Mucosa of stomach (tissue), 1 donor: ENCODE measurements at regions not wholly inside any gene's neighbourhood (a gene's known extent, or its start where the extent isn't known, plus 50 kb on each side); places are given as distances from the start of the nearest gene placed in this dataset.

Source experiments
- H3K27me3 ChIP-seq: one replicate; pipeline ENCODE4 v1.7.0; 2013; ENCODE audit warnings: mild to moderate bottlenecking, low read length; ENCODE audit not compliant: control insufficient read depth, insufficient read depth
- H3K36me3 ChIP-seq: one replicate; pipeline ENCODE4 v1.7.0; 2013; ENCODE audit warnings: low read length; ENCODE audit not compliant: control insufficient read depth, insufficient read depth
- H3K4me1 ChIP-seq: one replicate; pipeline ENCODE4 v1.7.0; 2013; ENCODE audit warnings: mild to moderate bottlenecking, low read length; ENCODE audit not compliant: control insufficient read depth, insufficient read depth
- H3K4me3 ChIP-seq: one replicate; pipeline ENCODE4 v1.7.0; 2013; ENCODE audit warnings: low read length
- H3K9ac ChIP-seq: one replicate; pipeline ENCODE4 v1.7.0; 2013; ENCODE audit warnings: mild to moderate bottlenecking, low read length, moderate library complexity
- H3K9me3 ChIP-seq: one replicate; pipeline ENCODE4 v1.7.0; 2013; ENCODE audit warnings: mild to moderate bottlenecking, low read length, moderate library complexity; ENCODE audit not compliant: control insufficient read depth
- donor health status: Pancreatic carcinoma.

GRCh38 chr3:157819270-157820156 is 286.7 kb downstream of the SHOX2 start:
- H3K27me3 ChIP-seq, result no peaks in the 10 kb centered on the region

GRCh38 chr3:157816896-157817295 is 289.3 kb downstream of the SHOX2 start:
- no peaks in the 10 kb centered on the region for H3K9me3 ChIP-seq
- H3K4me1 ChIP-seq, result no peaks in the 10 kb centered on the region

More at GRCh38 chr3:157819270-157820156, 286.7 kb downstream of the SHOX2 start:
- Histone ChIP-seq H3K4me3 (no peak overlapping the region), H3K9me3 (no peaks in the 10 kb centered on the region), H3K4me1 (no peaks in the 10 kb centered on the region), H3K36me3 (no peaks in the 10 kb centered on the region), H3K9ac (no peak overlapping the region)

GRCh38 chr3:157816296-157816695 is 289.9 kb downstream of the SHOX2 start:
- no peaks in the 10 kb centered on the region for H3K9me3 ChIP-seq
- no peak overlapping the region for H3K4me3 ChIP-seq
- H3K36me3 ChIP-seq, result no peaks in the 10 kb centered on the region
- H3K9ac ChIP-seq, result no peak overlapping the region
- H3K4me1 ChIP-seq, result no peaks in the 10 kb centered on the region
- no peaks in the 10 kb centered on the region for H3K27me3 ChIP-seq

More at GRCh38 chr3:157816896-157817295, 289.3 kb downstream of the SHOX2 start:
- Histone ChIP-seq H3K4me3 (no peak overlapping the region), H3K36me3 (no peaks in the 10 kb centered on the region), H3K9ac (no peak overlapping the region), H3K27me3 (no peaks in the 10 kb centered on the region)

- Histone ChIP-seq H3K27me3 (no peaks in the 10 kb centered on the region), H3K4me3 (no peak overlapping the region), H3K9me3 (no peaks in the 10 kb centered on the region), H3K4me1 (no peaks in the 10 kb centered on the region), H3K9ac (no peak overlapping the region), H3K36me3 (no peaks in the 10 kb centered on the region)
These were observed 290.5 kb downstream of the SHOX2 start for GRCh38 chr3:157815739-157816138.

GRCh38 chr3:157810924-157811718 is 295.1 kb downstream of the SHOX2 start:
- Histone ChIP-seq H3K4me3 (no peak overlapping the region), H3K27me3 (no peaks in the 10 kb centered on the region), H3K4me1 (no peaks in the 10 kb centered on the region), H3K36me3 (no peaks in the 10 kb centered on the region), H3K9ac (no peak overlapping the region), H3K9me3 (no peaks in the 10 kb centered on the region)

GRCh38 chr3:157807280-157807679 is 298.9 kb downstream of the SHOX2 start:
- H3K4me1 ChIP-seq, result no peaks in the 10 kb centered on the region
- no peak overlapping the region for H3K4me3 ChIP-seq
- H3K27me3 ChIP-seq, result no peaks in the 10 kb centered on the region
- no peaks in the 10 kb centered on the region for H3K36me3 ChIP-seq
- no peaks in the 10 kb centered on the region for H3K9me3 ChIP-seq
- H3K9ac ChIP-seq, result no peak overlapping the region

- Histone ChIP-seq H3K4me3 (no peak overlapping the region), H3K36me3 (no peaks in the 10 kb centered on the region), H3K9me3 (no peaks in the 10 kb centered on the region), H3K27me3 (no peaks in the 10 kb centered on the region), H3K4me1 (no peaks in the 10 kb centered on the region), H3K9ac (no peak overlapping the region)
These were observed 300.7 kb downstream of the SHOX2 start for GRCh38 chr3:157805538-157805937.

GRCh38 chr3:157794771-157795170 is 291.6 kb upstream of the VEPH1 start:
- Histone ChIP-seq H3K9ac (no peak overlapping the region), H3K9me3 (no peaks in the 10 kb centered on the region), H3K4me3 (no peak overlapping the region), H3K36me3 (no peaks in the 10 kb centered on the region), H3K27me3 (no peaks in the 10 kb centered on the region), H3K4me1 (no peaks in the 10 kb centered on the region)

GRCh38 chr3:157793745-157794144 is 290.5 kb upstream of the VEPH1 start:
- Histone ChIP-seq H3K9me3 (no peaks in the 10 kb centered on the region), H3K4me3 (no peak overlapping the region), H3K4me1 (no peaks in the 10 kb centered on the region), H3K27me3 (no peaks in the 10 kb centered on the region), H3K9ac (no peak overlapping the region), H3K36me3 (no peaks in the 10 kb centered on the region)

GRCh38 chr3:157789162-157789561 is 285.9 kb upstream of the VEPH1 start:
- Histone ChIP-seq H3K9ac (no peak overlapping the region), H3K27me3 (no peaks in the 10 kb centered on the region), H3K36me3 (no peaks in the 10 kb centered on the region), H3K4me3 (no peak overlapping the region), H3K4me1 (no peaks in the 10 kb centered on the region), H3K9me3 (no peaks in the 10 kb centered on the region)

GRCh38 chr3:157786618-157787017 is 283.4 kb upstream of the VEPH1 start:
- H3K36me3 ChIP-seq, result no peaks in the 10 kb centered on the region
- no peaks in the 10 kb centered on the region for H3K9me3 ChIP-seq
- H3K4me1 ChIP-seq, result no peaks in the 10 kb centered on the region
- H3K27me3 ChIP-seq, result no peaks in the 10 kb centered on the region
- H3K4me3 ChIP-seq, result no peak overlapping the region
- H3K9ac ChIP-seq, result no peak overlapping the region

- no peak overlapping the region for H3K4me3 ChIP-seq
- no peaks in the 10 kb centered on the region for H3K9me3 ChIP-seq
- H3K4me1 ChIP-seq, result no peaks in the 10 kb centered on the region
- no peaks in the 10 kb centered on the region for H3K36me3 ChIP-seq
- H3K9ac ChIP-seq, result no peak overlapping the region
- no peaks in the 10 kb centered on the region for H3K27me3 ChIP-seq
These were observed 283.0 kb upstream of the VEPH1 start for GRCh38 chr3:157786211-157786610.
